ENCODE measurements at regions not wholly inside any gene's neighbourhood (a gene's known extent, or its start where the extent isn't known, plus 50 kb on each side); places are given as distances from the start of the nearest gene placed in this dataset.

DNA sequence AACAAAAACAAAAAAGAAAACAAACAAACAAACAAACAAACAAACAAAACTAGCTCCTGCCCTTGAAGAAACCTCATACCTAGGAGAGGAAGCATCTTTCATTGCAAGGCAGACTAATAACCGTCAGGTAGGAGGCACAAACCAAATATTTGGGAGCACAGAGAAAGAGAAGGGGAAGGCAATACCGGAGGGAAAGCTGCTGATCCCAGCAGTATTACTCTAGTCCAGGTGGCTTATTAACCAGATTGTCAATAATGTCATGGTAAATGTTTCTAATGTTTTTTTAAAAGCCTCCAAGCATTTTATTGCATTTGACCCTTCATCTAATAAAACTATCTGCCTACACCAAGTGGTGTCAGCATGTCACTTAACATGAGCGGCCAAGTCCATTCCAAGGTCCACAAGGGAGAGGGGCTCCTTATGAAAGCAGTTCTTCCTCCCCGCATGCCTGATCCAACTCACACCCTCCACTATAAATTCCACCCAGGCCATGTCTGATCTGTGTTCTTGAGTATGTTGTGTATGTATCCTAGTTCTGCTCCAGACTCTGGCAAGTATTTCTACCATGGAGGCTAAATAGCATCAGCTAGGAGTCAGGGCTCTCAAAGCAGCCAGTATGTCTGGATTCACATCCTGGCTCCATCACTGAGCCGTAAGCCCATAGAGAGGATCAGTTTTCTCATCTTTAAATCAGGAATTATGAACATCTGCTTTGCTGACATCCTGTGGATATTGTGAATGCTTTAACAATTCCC is 208.1 kb upstream of the TENM4 start:
- TF ChIP-seq, protein P1, sequence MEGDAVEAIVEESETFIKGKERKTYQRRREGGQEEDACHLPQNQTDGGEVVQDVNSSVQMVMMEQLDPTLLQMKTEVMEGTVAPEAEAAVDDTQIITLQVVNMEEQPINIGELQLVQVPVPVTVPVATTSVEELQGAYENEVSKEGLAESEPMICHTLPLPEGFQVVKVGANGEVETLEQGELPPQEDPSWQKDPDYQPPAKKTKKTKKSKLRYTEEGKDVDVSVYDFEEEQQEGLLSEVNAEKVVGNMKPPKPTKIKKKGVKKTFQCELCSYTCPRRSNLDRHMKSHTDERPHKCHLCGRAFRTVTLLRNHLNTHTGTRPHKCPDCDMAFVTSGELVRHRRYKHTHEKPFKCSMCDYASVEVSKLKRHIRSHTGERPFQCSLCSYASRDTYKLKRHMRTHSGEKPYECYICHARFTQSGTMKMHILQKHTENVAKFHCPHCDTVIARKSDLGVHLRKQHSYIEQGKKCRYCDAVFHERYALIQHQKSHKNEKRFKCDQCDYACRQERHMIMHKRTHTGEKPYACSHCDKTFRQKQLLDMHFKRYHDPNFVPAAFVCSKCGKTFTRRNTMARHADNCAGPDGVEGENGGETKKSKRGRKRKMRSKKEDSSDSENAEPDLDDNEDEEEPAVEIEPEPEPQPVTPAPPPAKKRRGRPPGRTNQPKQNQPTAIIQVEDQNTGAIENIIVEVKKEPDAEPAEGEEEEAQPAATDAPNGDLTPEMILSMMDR (conservative IDR thresholded peaks at IDR 0.05; ENCODE audit: control insufficient read depth, insufficient read depth, low read depth, low read length) = no peak
- no peak overlapping the region for H3K4me3 ChIP-seq (ENCODE audit: control insufficient read depth, low read depth, low read length)
- no peak for DNase-seq (ENCODE audit: low read depth)

DNA sequence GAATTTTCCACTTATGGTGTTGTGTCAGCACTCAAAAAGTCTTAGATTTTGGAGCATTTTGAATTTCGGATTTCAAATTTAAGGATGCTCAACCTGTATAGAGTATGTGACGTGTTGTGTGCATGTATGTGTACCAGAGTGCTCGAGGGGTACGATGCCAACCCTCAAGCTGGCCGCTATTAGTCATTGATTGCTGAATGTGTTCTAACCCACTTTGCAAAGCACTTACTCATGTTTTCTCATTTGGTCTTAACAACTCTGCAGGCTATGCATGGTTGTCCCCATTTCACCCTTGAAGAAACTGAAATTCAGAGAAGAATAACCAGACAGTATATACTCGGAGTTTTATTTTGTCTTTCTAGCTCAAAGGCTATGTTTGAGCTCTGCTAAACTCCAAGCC is 196.4 kb upstream of the TENM4 start:
- H3K4me3 ChIP-seq (ENCODE audit: control insufficient read depth, low read depth, low read length) = no peak overlapping the region
- DNase-seq (ENCODE audit: low read depth) = no peak
- TF ChIP-seq, protein P1 (conservative IDR thresholded peaks at IDR 0.05; ENCODE audit: control insufficient read depth, insufficient read depth, low read depth, low read length) = no peak

DNA sequence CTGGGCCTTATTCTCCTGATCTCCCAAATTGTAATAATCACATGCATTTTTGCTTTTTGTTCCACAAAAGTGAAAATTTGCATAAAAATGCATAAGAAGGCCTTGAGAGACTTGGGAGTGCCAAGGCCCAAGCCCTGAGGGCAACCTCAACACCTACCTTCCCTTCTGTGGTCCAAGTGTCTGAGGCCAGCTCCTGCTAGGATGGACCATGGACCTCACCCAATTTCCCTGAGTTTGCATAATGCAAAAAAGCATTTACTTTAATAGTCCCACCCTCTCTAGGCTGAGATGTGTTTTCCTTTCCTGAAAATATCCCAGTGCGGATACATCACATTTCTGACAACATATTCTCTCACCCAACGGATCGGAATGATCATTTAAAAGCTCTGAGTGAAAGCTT is 194.1 kb upstream of the TENM4 start:
- TF ChIP-seq, protein P1 (conservative IDR thresholded peaks at IDR 0.05; ENCODE audit: control insufficient read depth, insufficient read depth, low read depth, low read length) = no peak
- H3K4me3 ChIP-seq (ENCODE audit: control insufficient read depth, low read depth, low read length) = no peak overlapping the region
- DNase-seq (ENCODE audit: low read depth) = no peak

DNA sequence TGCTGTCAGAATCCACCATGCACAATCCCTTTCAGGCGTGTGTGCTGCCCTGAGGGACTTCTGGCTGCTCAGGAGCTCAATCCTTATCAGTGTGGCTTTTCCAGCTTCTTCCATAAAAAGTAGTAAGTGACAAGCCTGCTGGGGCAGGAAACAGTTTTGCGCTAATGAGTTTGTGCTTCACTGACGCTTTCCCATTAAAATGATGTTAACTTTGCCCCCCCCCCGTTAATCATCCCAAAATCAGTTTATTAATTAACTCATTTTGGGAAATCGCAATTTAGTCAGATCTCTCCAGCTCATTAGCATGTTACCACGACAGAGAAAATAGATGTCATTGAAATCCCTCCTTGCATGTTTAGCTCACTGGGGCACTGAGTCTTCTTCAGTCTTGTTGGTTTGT is 186.5 kb upstream of the TENM4 start:
- TF ChIP-seq, protein P1 (conservative IDR thresholded peaks at IDR 0.05; ENCODE audit: control insufficient read depth, insufficient read depth, low read depth, low read length) = no peak
- DNase-seq (ENCODE audit: low read depth) = no peak
- no peak overlapping the region for H3K4me3 ChIP-seq (ENCODE audit: control insufficient read depth, low read depth, low read length)

DNA sequence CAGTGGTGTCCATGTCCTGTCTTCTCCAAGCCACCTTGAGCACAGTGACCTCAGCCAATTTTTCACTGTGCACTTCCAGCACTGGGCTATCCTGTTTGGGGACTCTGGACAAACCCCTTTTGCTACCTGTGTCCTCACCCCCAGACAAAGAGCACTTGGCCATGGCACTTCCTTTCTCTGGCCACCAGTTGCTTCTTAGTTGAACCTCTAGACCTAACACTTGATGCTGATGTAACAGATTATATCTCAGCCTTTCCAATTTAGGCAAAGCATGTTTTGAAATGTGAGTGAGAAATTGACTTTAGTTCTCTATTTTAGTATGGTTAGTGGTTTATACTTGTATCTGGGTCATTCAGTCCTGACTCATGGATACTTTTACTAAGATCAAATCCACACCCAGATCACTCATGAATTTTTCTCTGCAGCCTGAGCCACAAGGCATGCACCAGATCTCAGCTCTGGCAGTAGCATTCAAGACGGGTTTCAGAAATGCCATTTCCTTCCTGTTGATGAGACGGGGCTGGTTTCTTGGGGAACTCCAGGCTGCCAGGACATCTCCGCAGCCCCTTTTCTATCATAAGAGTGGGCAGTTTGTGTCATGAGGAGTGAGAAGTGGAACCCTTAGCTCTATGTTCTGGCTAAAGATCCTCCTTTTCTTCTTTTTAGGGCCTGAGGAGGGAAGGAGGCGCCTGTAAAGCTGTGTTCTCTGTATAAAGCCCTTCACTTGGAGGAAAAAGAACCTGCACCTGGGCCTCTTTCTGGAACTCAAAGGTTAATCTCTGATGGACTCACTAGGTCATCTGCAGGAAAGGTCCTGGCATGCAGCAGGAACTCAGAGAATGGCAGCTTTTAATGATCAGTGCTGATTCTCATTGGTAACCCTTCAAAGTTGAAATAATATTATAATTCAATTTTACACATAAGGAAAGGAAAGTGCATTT is 185.6 kb upstream of the TENM4 start:
- TF ChIP-seq, protein P1 (conservative IDR thresholded peaks at IDR 0.05; ENCODE audit: control insufficient read depth, insufficient read depth, low read depth, low read length) = no peak
- DNase-seq (ENCODE audit: low read depth) = no peak
- H3K4me3 ChIP-seq (ENCODE audit: control insufficient read depth, low read depth, low read length) = no peak overlapping the region

DNA sequence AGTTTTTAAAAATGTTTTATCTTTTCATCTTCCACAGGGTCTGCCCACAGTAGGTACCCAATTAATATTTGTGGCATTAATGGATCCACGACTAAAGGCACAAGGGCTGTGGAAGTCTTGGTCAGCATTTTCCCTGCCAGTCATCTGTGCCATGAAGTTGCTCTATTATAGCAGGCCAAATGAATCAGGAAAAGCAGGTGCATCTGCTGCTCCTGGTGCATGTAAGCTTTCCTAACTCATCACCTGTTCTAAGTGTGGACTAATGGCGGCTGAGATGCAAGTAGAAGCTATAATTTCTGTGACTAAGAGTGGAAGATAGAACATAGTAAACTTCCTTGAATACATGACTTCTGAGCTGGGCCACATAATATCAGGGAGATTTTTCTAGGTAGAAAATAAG is 182.5 kb upstream of the TENM4 start:
- DNase-seq (ENCODE audit: low read depth) = no peak
- TF ChIP-seq, protein P1 (conservative IDR thresholded peaks at IDR 0.05; ENCODE audit: control insufficient read depth, insufficient read depth, low read depth, low read length) = no peak
- H3K4me3 ChIP-seq (ENCODE audit: control insufficient read depth, low read depth, low read length) = no peak overlapping the region

All from fibroblast of mammary gland (primary cell).